ENCODE measurements at regions not wholly inside any gene's neighbourhood (a gene's known extent, or its start where the extent isn't known, plus 50 kb on each side); places are given as distances from the start of the nearest gene placed in this dataset.

GRCh38 chr10:130492266-130492934, 356.2 kb downstream of the GLRX3 start:
- H3K4me1 ChIP-seq = no peaks in the 10 kb centered on the region
- ATAC-seq (no peak), DNase-seq (ENCODE audit: low read depth in 1 of 2, low spot score in 1 of 2) (no peak), FAIRE-seq (no peak)
- no peak for TF ChIP-seq HDAC2 (IDR thresholded peaks at IDR 0.05)
- TF ChIP-seq SMC3 (IDR thresholded peaks at IDR 0.05) = no peak
- TF ChIP-seq CHD2 (IDR thresholded peaks at IDR 0.05; ENCODE audit: low read length, partially characterized antibody) = no peak
- TF ChIP-seq RCOR1 (IDR thresholded peaks at IDR 0.05; ENCODE audit: low read depth, low read length) = no peak
- H3K4me3 ChIP-seq = no peak overlapping the region
- ChIA-PET POLR2A (no interaction called here), CTCF (no interaction called here)
- no peak overlapping the region for H3K4me2 ChIP-seq
- 5% methylated on average over 3 of the region's 3 CpGs for WGBS (ENCODE audit: missing lambda C conversion rate)
- H3K27ac ChIP-seq = no peak overlapping the region
- H3K9me3 ChIP-seq = no peaks in the 10 kb centered on the region; the same call in 2 of the 3 replicates

DNA sequence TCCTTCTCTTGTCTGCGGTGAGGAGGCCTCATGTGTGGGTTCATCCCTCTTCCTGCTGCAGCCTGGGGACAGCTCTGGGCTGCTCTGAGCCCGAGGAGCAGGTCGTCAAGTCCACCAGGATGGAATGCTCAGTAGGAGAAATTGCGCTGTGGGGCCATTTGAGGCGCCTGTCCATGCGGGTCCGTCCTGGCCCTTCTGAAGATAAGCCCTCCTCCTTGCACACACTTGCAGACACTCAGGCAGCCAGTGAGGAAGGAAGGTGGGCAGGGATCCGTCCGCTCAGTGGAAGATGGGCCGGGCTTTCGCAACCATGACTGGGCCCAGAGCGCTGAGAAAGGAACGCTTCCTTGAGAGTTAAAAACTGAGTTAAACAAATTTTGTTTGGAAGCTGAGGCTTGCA, 356.8 kb downstream of the GLRX3 start:
- ATAC-seq = no peak
- CTCF ChIA-PET = no interaction called here
- no peak overlapping the region for H3K27ac ChIP-seq
- 27% methylated on average over 9 of the region's 13 CpGs for WGBS (ENCODE audit: missing lambda C conversion rate)
- TF ChIP-seq SMC3 (IDR thresholded peaks at IDR 0.05) (no peak), RFX5 (IDR thresholded peaks at IDR 0.05) (no peak), MAFK (IDR thresholded peaks at IDR 0.05; ENCODE audit: partially characterized antibody) (no peak), KDM1A (IDR thresholded peaks at IDR 0.05; ENCODE audit: low read depth) (no peak), HDAC2 (IDR thresholded peaks at IDR 0.05) (no peak), RNF2 (IDR thresholded peaks at IDR 0.05; ENCODE audit: borderline replicate concordance, low read depth) (no peak), MYC (IDR thresholded peaks at IDR 0.05; ENCODE audit: borderline replicate concordance, low read length) (no peak), EHF (CRISPR knock-in tag; IDR thresholded peaks at IDR 0.05) (no peak), HOXB13 (CRISPR knock-in tag; IDR thresholded peaks at IDR 0.05; ENCODE audit: low read depth) (no peak), EP300 (IDR thresholded peaks at IDR 0.05) (no peak), HMGXB4 (CRISPR knock-in tag; IDR thresholded peaks at IDR 0.05; ENCODE audit: borderline replicate concordance) (no peak), E2F6 (IDR thresholded peaks at IDR 0.05; ENCODE audit: borderline replicate concordance, low read depth) (no peak), POLR2A (IDR thresholded peaks at IDR 0.05; ENCODE audit: low read length) (no peak), RAD21 (conservative IDR thresholded peaks at IDR 0.05 in 1 of 2, IDR thresholded peaks at IDR 0.05 in 1 of 2) (no peak), FOXS1 (CRISPR knock-in tag; IDR thresholded peaks at IDR 0.05) (no peak), ZC3H11A (IDR thresholded peaks at IDR 0.05) (no peak)
- TF ChIP-seq, protein P1, sequence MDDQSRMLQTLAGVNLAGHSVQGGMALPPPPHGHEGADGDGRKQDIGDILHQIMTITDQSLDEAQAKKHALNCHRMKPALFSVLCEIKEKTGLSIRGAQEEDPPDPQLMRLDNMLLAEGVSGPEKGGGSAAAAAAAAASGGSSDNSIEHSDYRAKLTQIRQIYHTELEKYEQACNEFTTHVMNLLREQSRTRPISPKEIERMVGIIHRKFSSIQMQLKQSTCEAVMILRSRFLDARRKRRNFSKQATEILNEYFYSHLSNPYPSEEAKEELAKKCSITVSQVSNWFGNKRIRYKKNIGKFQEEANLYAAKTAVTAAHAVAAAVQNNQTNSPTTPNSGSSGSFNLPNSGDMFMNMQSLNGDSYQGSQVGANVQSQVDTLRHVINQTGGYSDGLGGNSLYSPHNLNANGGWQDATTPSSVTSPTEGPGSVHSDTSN (IDR thresholded peaks at IDR 0.05) = no peak
- H3K4me3 ChIP-seq = no peak overlapping the region
- no peaks in the 10 kb centered on the region; the same call in 2 of the 3 replicates for H3K9me3 ChIP-seq
- H3K4me1 ChIP-seq = no peaks in the 10 kb centered on the region
- POLR2A ChIA-PET = no interaction called here
- H3K4me2 ChIP-seq = no peak overlapping the region
- DNase-seq (ENCODE audit: low read depth in 1 of 2, low spot score in 1 of 2) = no peak
- no peak for FAIRE-seq

GRCh38 chr10:130493446-130494145, 357.4 kb downstream of the GLRX3 start:
- WGBS (ENCODE audit: missing lambda C conversion rate) = 33% methylated on average over 21 of the region's 25 CpGs
- no peak for FAIRE-seq
- TF ChIP-seq POLR2AphosphoS2 (conservative IDR thresholded peaks at IDR 0.05; ENCODE audit: low read length) (no peak), EHMT2 (IDR thresholded peaks at IDR 0.05; ENCODE audit: low read depth) (no peak), MAX (IDR thresholded peaks at IDR 0.05) (no peak), FOSL2 (IDR thresholded peaks at IDR 0.05) (no peak), FOSL2 (CRISPR knock-in tag; IDR thresholded peaks at IDR 0.05) (no peak)
- H3K9me3 ChIP-seq = no peaks in the 10 kb centered on the region; the same call in 2 of the 3 replicates
- no peak overlapping the region for H3K27ac ChIP-seq
- no peaks in the 10 kb centered on the region for H3K4me1 ChIP-seq
- ChIA-PET POLR2A (no interaction called here), CTCF (no interaction called here)
- DNase-seq (ENCODE audit: low read depth in 1 of 2, low spot score in 1 of 2) = no peak
- no peak for ATAC-seq
- no peak overlapping the region for H3K4me2 ChIP-seq
- no peak overlapping the region for H3K4me3 ChIP-seq

Data from A549 (cell line).